H9 (cell line): ENCODE measurements at regions not wholly inside any gene's neighbourhood (a gene's known extent, or its start where the extent isn't known, plus 50 kb on each side); places are given as distances from the start of the nearest gene placed in this dataset.

Source experiments
- DNase-seq: peaks from one replicate; pipeline ENCODE4 v3.0.0-alpha.2; 2017
- H2AFZ ChIP-seq: one replicate; pipeline ENCODE4 v1.6.1; 2013; ENCODE audit warnings: mild to moderate bottlenecking, low read length, control low read depth, moderate library complexity
- H2AK5ac ChIP-seq: 2 replicates; pipeline ENCODE4 v1.6.1; 2013; ENCODE audit warnings: low read length, control low read depth, mixed read lengths; ENCODE audit not compliant: insufficient read length
- H2BK120ac ChIP-seq: one replicate; pipeline ENCODE4 v1.6.1; 2013; ENCODE audit warnings: low read depth, mild to moderate bottlenecking, low read length, control low read depth, inconsistent platforms; ENCODE audit not compliant: poor library complexity, severe bottlenecking
- H2BK12ac ChIP-seq: 2 replicates; pipeline ENCODE4 v1.6.1; 2013; ENCODE audit warnings: low read length, control low read depth, mixed read lengths, low read depth; ENCODE audit not compliant: insufficient read length
- H2BK15ac ChIP-seq: 2 replicates; pipeline ENCODE4 v1.6.1; 2013; ENCODE audit warnings: low read depth, low read length, control low read depth
- H2BK20ac ChIP-seq: one replicate; pipeline ENCODE4 v1.6.1; 2013; ENCODE audit warnings: low read depth, mild to moderate bottlenecking, low read length, control low read depth, inconsistent platforms; ENCODE audit not compliant: poor library complexity, severe bottlenecking
- H2BK5ac ChIP-seq: 2 replicates; pipeline ENCODE4 v1.6.1; 2013; ENCODE audit warnings: low read length, control low read depth, mixed read lengths; ENCODE audit not compliant: insufficient read length
- H3K14ac ChIP-seq: 2 replicates; pipeline ENCODE4 v1.6.1; 2013; ENCODE audit warnings: low read length, control low read depth; ENCODE audit not compliant: insufficient read depth
- H3K18ac ChIP-seq: 2 replicates; pipeline ENCODE4 v1.6.1; 2013; ENCODE audit warnings: low read depth, mild to moderate bottlenecking, mixed read lengths, low read length, control low read depth; ENCODE audit not compliant: insufficient read length
- H3K23ac ChIP-seq: 2 replicates; pipeline ENCODE4 v1.6.1; 2013; ENCODE audit warnings: low read length, control low read depth, mixed read lengths, low read depth; ENCODE audit not compliant: insufficient read length
- H3K23me2 ChIP-seq: 2 replicates; pipeline ENCODE4 v1.6.1; 2013; ENCODE audit warnings: low read depth, mild to moderate bottlenecking, mixed read lengths, low read length, control low read depth; ENCODE audit not compliant: insufficient read length, poor library complexity, severe bottlenecking
- H3K27ac ChIP-seq: 2 replicates; pipeline ENCODE4 v1.5.1; 2013; ENCODE audit warnings: low read length, control low read depth, mixed read lengths, low read depth; ENCODE audit not compliant: insufficient read length
- H3K27me3 ChIP-seq: 2 replicates; pipeline ENCODE4 v1.6.1; 2013; ENCODE audit warnings: low read length, control low read depth, inconsistent platforms; ENCODE audit not compliant: insufficient read depth
- H3K4ac ChIP-seq: 2 replicates; pipeline ENCODE4 v1.6.1; 2013; ENCODE audit warnings: low read depth, mild to moderate bottlenecking, control low read depth, inconsistent platforms, low read length, moderate library complexity
- H3K4me1 ChIP-seq: 2 replicates; pipeline ENCODE4 v1.6.1; 2013; ENCODE audit warnings: low read length, control low read depth, inconsistent platforms; ENCODE audit not compliant: insufficient read depth
- H3K4me2 ChIP-seq: 2 replicates; pipeline ENCODE4 v1.6.1; 2013; ENCODE audit warnings: low read length, control low read depth, mixed read lengths; ENCODE audit not compliant: insufficient read length, insufficient read depth
- H3K56ac ChIP-seq: 2 replicates; pipeline ENCODE4 v1.6.1; 2013; ENCODE audit warnings: low read depth, mild to moderate bottlenecking, mixed read lengths, low read length, control low read depth; ENCODE audit not compliant: insufficient read length
- H3K79me1 ChIP-seq: 2 replicates; pipeline ENCODE4 v1.6.1; 2013; ENCODE audit warnings: low read depth, mild to moderate bottlenecking, moderate library complexity, low read length, control low read depth, inconsistent platforms; ENCODE audit not compliant: insufficient read depth, poor library complexity, severe bottlenecking
- H3K79me2 ChIP-seq: 2 replicates; pipeline ENCODE4 v1.6.1; 2013; ENCODE audit warnings: low read length, control low read depth, inconsistent platforms; ENCODE audit not compliant: insufficient read depth
- H3K9ac ChIP-seq: 2 replicates; pipeline ENCODE4 v1.6.1; 2013; ENCODE audit warnings: low read length, control low read depth, mixed read lengths; ENCODE audit not compliant: insufficient read length; ENCODE audit errors: extremely low read depth
- H3K9me3 ChIP-seq: one replicate; pipeline ENCODE4 v1.6.1; 2013; ENCODE audit warnings: low read depth, low read length, inconsistent platforms; ENCODE audit not compliant: control insufficient read depth
- H3T11ph ChIP-seq: one replicate; pipeline ENCODE4 v1.6.1; 2013; ENCODE audit warnings: mild to moderate bottlenecking, low read length, control low read depth, inconsistent platforms
- H4K20me1 ChIP-seq: one replicate; pipeline ENCODE4 v1.6.1; 2013; ENCODE audit not compliant: control insufficient read depth, insufficient read length, insufficient read depth
- H4K5ac ChIP-seq: 2 replicates; pipeline ENCODE4 v1.6.1; 2013; ENCODE audit warnings: low read depth, mild to moderate bottlenecking, mixed read lengths, low read length, control low read depth; ENCODE audit not compliant: insufficient read length
- H4K8ac ChIP-seq: replicated peaks from 2 replicates; pipeline ENCODE4 v1.6.1; 2013; ENCODE audit warnings: low read length, control low read depth, mixed read lengths, low read depth; ENCODE audit not compliant: insufficient read length
- H4K91ac ChIP-seq: 2 replicates; pipeline ENCODE4 v1.6.1; 2013; ENCODE audit warnings: low read depth, mild to moderate bottlenecking, moderate library complexity, mixed read lengths, low read length, control low read depth; ENCODE audit not compliant: insufficient read length
- H3K27ac Mint-ChIP-seq, 3 experiments: 2 replicates in 2 of 3; 3 replicates in 1 of 3; pipeline ENCODE4 v1.8.0; 2020 to 2021; ENCODE audit warnings: mixed read lengths in 3 of 3, mild to moderate bottlenecking in 1 of 3, moderate library complexity in 1 of 3
- H3K27me3 Mint-ChIP-seq: 2 replicates; pipeline ENCODE4 v1.8.0; 2021; ENCODE audit warnings: low read depth, mild to moderate bottlenecking, moderate library complexity, mixed read lengths
- H3K36me3 Mint-ChIP-seq, 3 experiments: 2 replicates in 2 of 3; 3 replicates in 1 of 3; pipeline ENCODE4 v1.8.0; 2020 to 2021; ENCODE audit warnings: low read depth in 3 of 3, mixed read lengths in 3 of 3; ENCODE audit not compliant: insufficient read depth in 1 of 3
- H3K4me1 Mint-ChIP-seq, 2 experiments: 2 replicates each; pipeline ENCODE4 v1.8.0; 2020; ENCODE audit warnings: mixed read lengths in 2 of 2
- H3K4me3 Mint-ChIP-seq, 2 experiments: 2 replicates in 1 of 2; 3 replicates in 1 of 2; pipeline ENCODE4 v1.8.0; 2020 to 2021; ENCODE audit warnings: mild to moderate bottlenecking in 2 of 2, mixed read lengths in 2 of 2, moderate library complexity in 1 of 2
- H3K9me3 Mint-ChIP-seq, 2 experiments: 2 replicates in 1 of 2; 3 replicates in 1 of 2; pipeline ENCODE4 v1.8.0; 2020; ENCODE audit warnings: mild to moderate bottlenecking in 2 of 2, mixed read lengths in 2 of 2, moderate library complexity in 1 of 2
- CTCF ChIP-seq: fragments of 200-600 bp; sonication (generic); conservative IDR thresholded peaks from 3 replicates; pipeline ENCODE4 v1.8.0; 2021; ENCODE audit warnings: antibody characterized with exemption, mild to moderate bottlenecking
- WGBS: extraction: QIAGEN DNeasy Blood & Tissue Kit; methylation state at CpG from one replicate; pipeline ENCODE4 v1.1.7; 2013; ENCODE audit warnings: missing lambda C conversion rate, low lambda C conversion rate, mixed read lengths; ENCODE audit not compliant: insufficient read length; ENCODE audit errors: extremely low coverage; 5-methylcytosine and 5-hydroxymethylcytosine counted together

GRCh38 chr13:97720896-97721295, 232.6 kb upstream of the IPO5 start:
- H3K56ac ChIP-seq: no peak overlapping the region
- H3K79me2 ChIP-seq: no peaks in the 10 kb centered on the region
- no peak overlapping the region for H2BK12ac ChIP-seq
- no peak overlapping the region for H2BK120ac ChIP-seq
- no peaks in the 10 kb centered on the region for H3K79me1 ChIP-seq
- H4K20me1 ChIP-seq: no peaks in the 10 kb centered on the region
- H3K4me2 ChIP-seq: no peak overlapping the region
- H2BK15ac ChIP-seq: no peak overlapping the region
- H3K27me3 ChIP-seq: no peaks in the 10 kb centered on the region
- no peak overlapping the region for H4K8ac ChIP-seq
- no peak overlapping the region for H3K27ac ChIP-seq
- H3K4me1 ChIP-seq: no peaks in the 10 kb centered on the region
- H3K9me3 ChIP-seq: no peaks in the 10 kb centered on the region
- H4K5ac ChIP-seq: no peak overlapping the region
- H3K4ac ChIP-seq: no peak overlapping the region
- TF ChIP-seq CTCF: no peak
- no peak overlapping the region for H2AK5ac ChIP-seq
- no peak overlapping the region for H3K23ac ChIP-seq
- no peaks in the 10 kb centered on the region for H3K23me2 ChIP-seq
- DNase-seq: no peak
- H3K36me3 Mint-ChIP-seq: no peaks in the 10 kb centered on the region
- whole genome bisulfite sequencing: no CpG with 5 or more reads among the region's 4 CpGs
- no peak overlapping the region for H3T11ph ChIP-seq
- H3K9ac ChIP-seq: no peak overlapping the region
- H3K27me3 Mint-ChIP-seq: no peaks in the 10 kb centered on the region
- no peak overlapping the region for H3K4me3 Mint-ChIP-seq
- no peak overlapping the region for H3K27ac Mint-ChIP-seq
- H2AFZ ChIP-seq: no peak overlapping the region
- no peak overlapping the region for H4K91ac ChIP-seq
- no peaks in the 10 kb centered on the region for H3K9me3 Mint-ChIP-seq
- H2BK20ac ChIP-seq: no peak overlapping the region
- H2BK5ac ChIP-seq: no peak overlapping the region
- no peak overlapping the region for H3K14ac ChIP-seq
- H3K18ac ChIP-seq: peak overlapping the region; percentile 38
- no peaks in the 10 kb centered on the region for H3K4me1 Mint-ChIP-seq
